DOHH2 (cell line): ENCODE measurements at regions not wholly inside any gene's neighbourhood (a gene's known extent, or its start where the extent isn't known, plus 50 kb on each side); places are given as distances from the start of the nearest gene placed in this dataset.

Source experiments
- H3F3A ChIP-seq: fragments of 200-600 bp; sonication (generic), shearing (Covaris generic); 2 replicates; pipeline ENCODE4 v1.6.0; 2016; ENCODE audit warnings: antibody characterized with exemption, mild to moderate bottlenecking; ENCODE audit not compliant: control insufficient read depth, insufficient read depth
- H3K27ac ChIP-seq: fragments of 200-600 bp; sonication (generic); 2 replicates; pipeline ENCODE4 v1.5.1; 2014; ENCODE audit warnings: low read depth, mild to moderate bottlenecking, low read length, moderate library complexity
- H3K27me3 ChIP-seq: fragments of 200-600 bp; sonication (generic); 2 replicates; pipeline ENCODE4 v1.6.1; 2014; ENCODE audit warnings: mild to moderate bottlenecking, low read length, mixed read lengths; ENCODE audit not compliant: control insufficient read depth
- H3K36me3 ChIP-seq: fragments of 200-600 bp; sonication (generic); 2 replicates; pipeline ENCODE4 v1.6.1; 2014; ENCODE audit warnings: mild to moderate bottlenecking, low read length, moderate library complexity, mixed read lengths; ENCODE audit not compliant: control insufficient read depth
- H3K4me1 ChIP-seq: fragments of 200-600 bp; sonication (generic); 2 replicates; pipeline ENCODE4 v1.6.1; 2014; ENCODE audit warnings: mild to moderate bottlenecking, low read length, mixed read lengths; ENCODE audit not compliant: control insufficient read depth
- H3K4me2 ChIP-seq: fragments of 200-600 bp; sonication (generic); 2 replicates; pipeline ENCODE4 v1.6.0; 2014; ENCODE audit warnings: mild to moderate bottlenecking, low read length, moderate library complexity
- H3K4me3 ChIP-seq: fragments of 200-600 bp; sonication (generic); 2 replicates; pipeline ENCODE4 v1.5.1; 2014; ENCODE audit warnings: mild to moderate bottlenecking, low read length, mixed read lengths
- H3K79me2 ChIP-seq: fragments of 200-600 bp; sonication (generic); 2 replicates; pipeline ENCODE4 v1.6.1; 2014; ENCODE audit warnings: mild to moderate bottlenecking, low read length, mixed read lengths; ENCODE audit not compliant: control insufficient read depth
- H3K9me2 ChIP-seq: fragments of 200-600 bp; sonication (generic); replicated peaks from 2 replicates; pipeline ENCODE4 v1.6.1; 2014; ENCODE audit warnings: mild to moderate bottlenecking, low read length, mixed read lengths; ENCODE audit not compliant: control insufficient read depth
- H3K9me3 ChIP-seq: fragments of 200-600 bp; sonication (generic); 2 replicates; pipeline ENCODE4 v1.6.1; 2014; ENCODE audit warnings: antibody characterized with exemption, low read length, mixed read lengths; ENCODE audit not compliant: control insufficient read depth, insufficient read depth
- H4K20me1 ChIP-seq: fragments of 200-600 bp; sonication (generic); 2 replicates; pipeline ENCODE4 v1.6.0; 2014; ENCODE audit warnings: low read depth, mild to moderate bottlenecking, antibody characterized with exemption, low read length, moderate library complexity; ENCODE audit not compliant: control insufficient read depth, insufficient read depth
- EZH2phosphoT487 ChIP-seq: fragments of 200-600 bp; sonication (generic); IDR thresholded peaks from 2 replicates; pipeline ENCODE4 v1.6.1; 2017; ENCODE audit warnings: borderline replicate concordance, mild to moderate bottlenecking, antibody characterized with exemption, low read length, moderate library complexity, mixed read lengths
- TF ChIP-seq, protein P1 (sequence below): fragments of 200-600 bp; sonication (generic); IDR thresholded peaks from one replicate; pipeline ENCODE4 v1.5.1; 2014; ENCODE audit warnings: antibody characterized with exemption, mild to moderate bottlenecking, low read depth, low read length; ENCODE audit not compliant: poor library complexity, severe bottlenecking

DNA sequence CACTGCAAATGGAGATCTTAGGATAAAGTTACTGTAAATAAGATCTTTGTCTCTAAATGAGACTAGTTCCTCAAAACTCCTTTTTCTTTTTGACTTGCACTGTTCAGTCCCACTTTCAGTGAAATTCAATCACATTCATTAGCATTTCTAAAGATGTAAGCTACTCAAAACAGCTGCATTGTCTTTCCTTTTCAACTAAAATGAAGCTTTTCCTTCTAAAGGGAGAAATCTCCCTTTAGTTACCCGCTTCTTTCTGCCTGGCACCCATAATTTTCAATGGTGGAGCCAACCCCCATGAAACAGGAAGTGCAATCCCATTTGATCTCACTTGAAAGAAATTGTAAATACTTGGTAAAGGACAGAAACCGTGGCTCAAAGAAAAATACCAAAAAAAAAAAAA lies 387.4 kb upstream of the PKN2 start:
- no peak overlapping the region for H3K4me2 ChIP-seq
- peaks cover 11% of the 10 kb centered on the region; the same call in 1 of the 2 replicates for H3K27me3 ChIP-seq
- H4K20me1 ChIP-seq = no peaks in the 10 kb centered on the region
- no peak overlapping the region for H3K27ac ChIP-seq
- TF ChIP-seq, protein P1, sequence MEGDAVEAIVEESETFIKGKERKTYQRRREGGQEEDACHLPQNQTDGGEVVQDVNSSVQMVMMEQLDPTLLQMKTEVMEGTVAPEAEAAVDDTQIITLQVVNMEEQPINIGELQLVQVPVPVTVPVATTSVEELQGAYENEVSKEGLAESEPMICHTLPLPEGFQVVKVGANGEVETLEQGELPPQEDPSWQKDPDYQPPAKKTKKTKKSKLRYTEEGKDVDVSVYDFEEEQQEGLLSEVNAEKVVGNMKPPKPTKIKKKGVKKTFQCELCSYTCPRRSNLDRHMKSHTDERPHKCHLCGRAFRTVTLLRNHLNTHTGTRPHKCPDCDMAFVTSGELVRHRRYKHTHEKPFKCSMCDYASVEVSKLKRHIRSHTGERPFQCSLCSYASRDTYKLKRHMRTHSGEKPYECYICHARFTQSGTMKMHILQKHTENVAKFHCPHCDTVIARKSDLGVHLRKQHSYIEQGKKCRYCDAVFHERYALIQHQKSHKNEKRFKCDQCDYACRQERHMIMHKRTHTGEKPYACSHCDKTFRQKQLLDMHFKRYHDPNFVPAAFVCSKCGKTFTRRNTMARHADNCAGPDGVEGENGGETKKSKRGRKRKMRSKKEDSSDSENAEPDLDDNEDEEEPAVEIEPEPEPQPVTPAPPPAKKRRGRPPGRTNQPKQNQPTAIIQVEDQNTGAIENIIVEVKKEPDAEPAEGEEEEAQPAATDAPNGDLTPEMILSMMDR = no peak
- no peak for TF ChIP-seq EZH2phosphoT487
- no peaks in the 10 kb centered on the region for H3K4me1 ChIP-seq
- H3K9me3 ChIP-seq = no peaks in the 10 kb centered on the region
- H3K36me3 ChIP-seq = no peaks in the 10 kb centered on the region
- H3K4me3 ChIP-seq = no peak overlapping the region
- no peaks in the 10 kb centered on the region for H3K79me2 ChIP-seq
- H3F3A ChIP-seq = no peaks in the 10 kb centered on the region
- no peaks in the 10 kb centered on the region for H3K9me2 ChIP-seq

DNA sequence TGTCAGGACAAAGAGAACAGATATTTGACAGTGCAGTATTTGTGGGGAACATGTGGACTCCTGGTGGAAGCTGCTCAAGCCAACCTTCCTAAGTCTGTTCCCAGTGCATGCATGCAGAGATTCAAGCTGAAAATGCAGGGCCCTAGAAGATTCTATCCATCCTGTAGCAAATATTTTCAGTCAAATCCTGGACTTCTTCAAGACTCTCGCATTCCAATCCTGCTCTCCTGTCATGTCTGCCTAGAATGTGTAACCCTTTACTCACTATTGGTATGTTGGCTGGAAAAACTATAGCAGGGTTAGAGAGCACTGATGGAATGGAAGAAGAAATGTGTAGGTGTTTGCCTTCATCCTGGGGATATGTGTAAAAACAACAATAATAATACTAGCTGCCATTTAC lies 385.6 kb upstream of the PKN2 start:
- no peaks in the 10 kb centered on the region for H3F3A ChIP-seq
- no peak overlapping the region for H3K27ac ChIP-seq
- H3K9me2 ChIP-seq = no peaks in the 10 kb centered on the region
- H3K9me3 ChIP-seq = no peaks in the 10 kb centered on the region
- no peak for TF ChIP-seq EZH2phosphoT487
- TF ChIP-seq, protein P1 = no peak
- no peak overlapping the region for H3K4me3 ChIP-seq
- peaks cover 9% of the 10 kb centered on the region; the same call in 1 of the 2 replicates for H3K27me3 ChIP-seq
- no peak overlapping the region for H3K4me2 ChIP-seq
- H4K20me1 ChIP-seq = no peaks in the 10 kb centered on the region
- H3K79me2 ChIP-seq = no peaks in the 10 kb centered on the region
- H3K36me3 ChIP-seq = no peaks in the 10 kb centered on the region
- no peaks in the 10 kb centered on the region for H3K4me1 ChIP-seq

- Histone ChIP-seq H3K27ac (no peak overlapping the region), H3K9me2 (no peaks in the 10 kb centered on the region), H4K20me1 (no peaks in the 10 kb centered on the region), H3K79me2 (no peaks in the 10 kb centered on the region), H3K36me3 (no peaks in the 10 kb centered on the region), H3K27me3 (peaks cover 9% of the 10 kb centered on the region; the same call in 1 of the 2 replicates), H3K9me3 (no peaks in the 10 kb centered on the region), H3K4me3 (no peak overlapping the region), H3K4me1 (no peaks in the 10 kb centered on the region), H3K4me2 (no peak overlapping the region), H3F3A (no peaks in the 10 kb centered on the region)
- TF ChIP-seq, protein P1 = no peak
- no peak for TF ChIP-seq EZH2phosphoT487
Observed at GRCh38 chr1:88300752-88301263, 383.3 kb upstream of the PKN2 start.
